SK-N-SH (cell line): ENCODE measurements at regions not wholly inside any gene's neighbourhood (a gene's known extent, or its start where the extent isn't known, plus 50 kb on each side); places are given as distances from the start of the nearest gene placed in this dataset.

ENCODE experiments used
- CTCF ChIP-seq: fragments of 200-600 bp; sonication (generic); IDR thresholded peaks from 2 replicates; pipeline ENCODE4 v1.6.1; 2017; ENCODE audit warnings: antibody characterized with exemption, mild to moderate bottlenecking, moderate library complexity
- FOXM1 ChIP-seq: IDR thresholded peaks from 2 replicates; pipeline ENCODE4 v1.4.0; 2012; ENCODE audit warnings: low read depth, mild to moderate bottlenecking
- NFIC ChIP-seq: IDR thresholded peaks from 2 replicates; pipeline ENCODE4 v1.4.0; 2012; ENCODE audit warnings: borderline replicate concordance
- USF2 ChIP-seq: fragments of 150-350 bp; IDR thresholded peaks from 2 replicates; pipeline ENCODE4 v1.6.1; 2017; ENCODE audit warnings: antibody characterized with exemption, low read length, low read depth, borderline replicate concordance
- ZBTB33 ChIP-seq: IDR thresholded peaks from 2 replicates; pipeline ENCODE4 v1.4.0; 2012; ENCODE audit warnings: low read depth, borderline replicate concordance

- no peak for TF ChIP-seq NFIC
- TF ChIP-seq CTCF = no peak
- TF ChIP-seq USF2 = no peak
- TF ChIP-seq FOXM1 = no peak
- no peak for TF ChIP-seq ZBTB33
These were observed 500.7 kb downstream of the MAFB start for GRCh38 chr20:40188319-40188718.
